Testis (tissue), 2 donors: ENCODE measurements at regions not wholly inside any gene's neighbourhood (a gene's known extent, or its start where the extent isn't known, plus 50 kb on each side); places are given as distances from the start of the nearest gene placed in this dataset.

ENCODE experiments used
- POLR2A ChIP-seq: fragments of 450-650 bp; IDR thresholded peaks from one replicate; pipeline ENCODE4 v1.6.1; 2017; ENCODE audit warnings: antibody characterized with exemption, mild to moderate bottlenecking, moderate library complexity
- TF ChIP-seq, protein P1 (sequence below), 3 experiments: fragments of 450-650 bp in 2 of 3; fragments of 200-600 bp in 1 of 3; sonication (generic) in 1 of 3; IDR thresholded peaks; one replicate each; pipeline ENCODE4 v1.5.1; 2016 to 2019; ENCODE audit warnings: antibody characterized with exemption in 3 of 3, mild to moderate bottlenecking in 2 of 3, moderate library complexity in 1 of 3

DNA sequence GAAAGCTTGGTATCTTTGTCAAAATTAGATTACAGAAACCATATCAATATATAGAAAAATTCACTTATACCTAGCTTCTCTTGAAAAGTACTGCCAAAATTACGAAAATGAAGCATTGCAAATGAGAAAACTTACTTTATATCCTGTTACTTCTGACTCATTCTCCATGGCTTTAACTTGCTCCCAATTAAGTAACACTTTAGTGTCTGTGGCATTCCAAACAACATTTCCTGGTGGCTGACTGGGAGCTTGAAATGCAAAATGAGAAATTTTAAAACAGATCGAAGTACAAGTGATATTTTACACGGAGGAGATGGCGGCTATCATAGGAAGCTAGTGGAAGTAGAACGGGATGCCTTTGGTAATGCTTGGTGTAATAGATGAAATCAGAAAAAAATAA lies 347.3 kb downstream of the CNTN3 start:
- TF ChIP-seq, protein P1, sequence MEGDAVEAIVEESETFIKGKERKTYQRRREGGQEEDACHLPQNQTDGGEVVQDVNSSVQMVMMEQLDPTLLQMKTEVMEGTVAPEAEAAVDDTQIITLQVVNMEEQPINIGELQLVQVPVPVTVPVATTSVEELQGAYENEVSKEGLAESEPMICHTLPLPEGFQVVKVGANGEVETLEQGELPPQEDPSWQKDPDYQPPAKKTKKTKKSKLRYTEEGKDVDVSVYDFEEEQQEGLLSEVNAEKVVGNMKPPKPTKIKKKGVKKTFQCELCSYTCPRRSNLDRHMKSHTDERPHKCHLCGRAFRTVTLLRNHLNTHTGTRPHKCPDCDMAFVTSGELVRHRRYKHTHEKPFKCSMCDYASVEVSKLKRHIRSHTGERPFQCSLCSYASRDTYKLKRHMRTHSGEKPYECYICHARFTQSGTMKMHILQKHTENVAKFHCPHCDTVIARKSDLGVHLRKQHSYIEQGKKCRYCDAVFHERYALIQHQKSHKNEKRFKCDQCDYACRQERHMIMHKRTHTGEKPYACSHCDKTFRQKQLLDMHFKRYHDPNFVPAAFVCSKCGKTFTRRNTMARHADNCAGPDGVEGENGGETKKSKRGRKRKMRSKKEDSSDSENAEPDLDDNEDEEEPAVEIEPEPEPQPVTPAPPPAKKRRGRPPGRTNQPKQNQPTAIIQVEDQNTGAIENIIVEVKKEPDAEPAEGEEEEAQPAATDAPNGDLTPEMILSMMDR (IDR thresholded peaks at IDR 0.05), result no peak
- TF ChIP-seq POLR2A, result no peak
